Fibroblast of the aortic adventitia (primary cell): ENCODE measurements at regions not wholly inside any gene's neighbourhood (a gene's known extent, or its start where the extent isn't known, plus 50 kb on each side); places are given as distances from the start of the nearest gene placed in this dataset. TPM values are rescaled to one million over a fixed set of nuclear protein-coding genes. Genes with fewer than 3 reads are reported as not detected.

Experiments used
- DNase-seq: peaks from one replicate; pipeline ENCODE4 v3.0.0-alpha.2; 2010; ENCODE audit warnings: low read depth
- H3K4me3 ChIP-seq: 2 replicates; pipeline ENCODE4 v1.5.1; 2011; ENCODE audit warnings: low read depth, mild to moderate bottlenecking, control low read depth, low read length, moderate library complexity
- small RNA-seq: library from RNA; depleted of rRNA; stranded (forward); fragments of <200 nt; gene quantifications from one replicate; pipeline ENCODE3, GENCODE V24; 2012
- TF ChIP-seq, protein P1 (sequence below): IDR thresholded peaks from 2 replicates; pipeline ENCODE4 v1.5.1; 2011; ENCODE audit warnings: mild to moderate bottlenecking, low read length, control low read depth, inconsistent platforms; ENCODE audit not compliant: insufficient read depth

DNA sequence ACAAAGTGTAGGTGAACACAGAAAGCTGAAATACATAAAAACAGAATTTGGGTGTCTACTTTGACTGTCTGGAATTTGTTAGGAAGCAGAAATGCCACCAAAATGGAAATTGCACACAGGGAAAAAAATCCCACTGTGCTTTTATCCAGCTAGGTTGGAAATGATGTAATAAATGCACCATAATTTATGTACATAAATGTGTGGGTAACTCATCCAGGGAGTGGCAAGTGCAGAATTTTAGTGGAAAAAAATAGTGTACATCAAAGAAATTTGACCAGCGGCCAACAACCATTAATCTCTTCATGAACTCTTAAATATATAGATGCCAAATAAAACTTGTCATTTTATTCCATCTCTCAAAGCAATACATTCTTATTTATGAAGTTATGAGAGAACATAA, 105.6 kb downstream of the LLPH start:
- TF ChIP-seq, protein P1, sequence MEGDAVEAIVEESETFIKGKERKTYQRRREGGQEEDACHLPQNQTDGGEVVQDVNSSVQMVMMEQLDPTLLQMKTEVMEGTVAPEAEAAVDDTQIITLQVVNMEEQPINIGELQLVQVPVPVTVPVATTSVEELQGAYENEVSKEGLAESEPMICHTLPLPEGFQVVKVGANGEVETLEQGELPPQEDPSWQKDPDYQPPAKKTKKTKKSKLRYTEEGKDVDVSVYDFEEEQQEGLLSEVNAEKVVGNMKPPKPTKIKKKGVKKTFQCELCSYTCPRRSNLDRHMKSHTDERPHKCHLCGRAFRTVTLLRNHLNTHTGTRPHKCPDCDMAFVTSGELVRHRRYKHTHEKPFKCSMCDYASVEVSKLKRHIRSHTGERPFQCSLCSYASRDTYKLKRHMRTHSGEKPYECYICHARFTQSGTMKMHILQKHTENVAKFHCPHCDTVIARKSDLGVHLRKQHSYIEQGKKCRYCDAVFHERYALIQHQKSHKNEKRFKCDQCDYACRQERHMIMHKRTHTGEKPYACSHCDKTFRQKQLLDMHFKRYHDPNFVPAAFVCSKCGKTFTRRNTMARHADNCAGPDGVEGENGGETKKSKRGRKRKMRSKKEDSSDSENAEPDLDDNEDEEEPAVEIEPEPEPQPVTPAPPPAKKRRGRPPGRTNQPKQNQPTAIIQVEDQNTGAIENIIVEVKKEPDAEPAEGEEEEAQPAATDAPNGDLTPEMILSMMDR: no peak
- no peak overlapping the region for H3K4me3 ChIP-seq
- DNase-seq: no peak

DNA sequence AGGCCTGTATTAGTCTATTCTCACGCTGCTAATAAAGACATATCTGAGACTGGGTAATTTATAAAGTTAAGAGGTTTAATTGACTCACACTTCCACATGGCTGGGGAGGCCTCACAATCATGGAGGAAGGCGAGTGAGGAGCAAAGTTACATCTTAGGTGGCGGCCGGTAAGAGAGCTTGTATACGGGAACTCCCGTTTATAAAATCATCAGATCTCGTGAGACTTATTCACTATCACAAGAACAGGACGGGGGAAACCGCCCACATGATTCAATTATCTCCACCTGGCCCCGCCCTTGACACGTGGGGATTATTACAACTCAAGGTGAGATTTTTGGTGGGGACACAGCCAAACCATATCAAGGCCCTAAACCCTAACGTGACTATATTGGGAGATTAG, 110.1 kb downstream of the LLPH start:
- TF ChIP-seq, protein P1: no peak
- no peak overlapping the region for H3K4me3 ChIP-seq
- DNase-seq: no peak

DNA sequence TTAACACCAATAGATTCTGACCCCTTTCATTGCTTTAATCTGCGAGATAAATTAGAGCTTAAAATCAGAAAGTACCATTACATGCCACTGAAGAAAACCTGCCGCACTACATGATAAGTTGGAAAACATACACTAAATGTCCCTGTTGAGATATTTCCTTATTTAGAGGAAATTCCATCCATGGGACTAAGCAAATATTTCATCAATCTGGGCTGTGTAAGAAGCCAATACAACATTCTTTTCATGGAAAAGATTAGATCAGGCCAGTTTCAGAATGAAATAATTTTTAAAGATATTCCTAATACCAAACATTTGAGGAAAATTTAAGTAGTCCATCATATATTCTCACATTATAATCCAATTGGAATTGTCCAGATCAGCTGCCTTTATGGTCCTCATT, 112.8 kb downstream of the LLPH start:
- H3K4me3 ChIP-seq: no peak overlapping the region
- TF ChIP-seq, protein P1: no peak
- DNase-seq: peak; percentile 62

Small RNA genes in the stretch of these regions (small RNA-seq; reads per million reads assigned to genes)
- gene MIR6074: not detected
- gene RNA5SP362: not detected
